Fibroblast of mammary gland (primary cell): ENCODE measurements at regions not wholly inside any gene's neighbourhood (a gene's known extent, or its start where the extent isn't known, plus 50 kb on each side); places are given as distances from the start of the nearest gene placed in this dataset.

Experiments
- DNase-seq: peaks from one replicate; pipeline ENCODE4 v3.0.0-alpha.2; 2010; ENCODE audit warnings: low read depth
- H3K4me3 ChIP-seq: 2 replicates; pipeline ENCODE4 v1.5.1; 2011; ENCODE audit warnings: low read depth, mild to moderate bottlenecking, low read length, moderate library complexity; ENCODE audit not compliant: control insufficient read depth
- TF ChIP-seq, protein P1 (sequence below): conservative IDR thresholded peaks from 2 replicates; pipeline ENCODE4 v1.5.1; 2011; ENCODE audit warnings: low read depth, low read length, inconsistent platforms; ENCODE audit not compliant: control insufficient read depth, insufficient read depth

DNA sequence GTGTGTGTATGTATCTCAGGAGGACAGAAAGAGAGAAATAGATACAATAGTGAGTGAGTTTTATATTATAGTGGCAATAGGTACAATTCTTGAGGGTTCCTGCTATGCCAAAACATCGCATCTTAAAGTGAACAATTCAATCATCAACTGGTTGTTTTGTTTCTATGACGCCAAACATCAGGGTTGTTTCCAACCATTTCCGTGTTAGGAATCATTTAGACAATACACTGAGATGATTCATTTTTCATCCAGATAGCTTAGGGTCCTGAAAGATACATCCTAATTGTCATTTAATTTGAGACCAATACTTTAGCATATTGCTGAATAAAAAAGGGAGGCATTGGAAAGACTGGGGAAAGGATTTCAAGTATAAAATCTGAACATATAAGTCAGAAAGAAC is 472.2 kb downstream of the MCTP2 start:
- TF ChIP-seq, protein P1, sequence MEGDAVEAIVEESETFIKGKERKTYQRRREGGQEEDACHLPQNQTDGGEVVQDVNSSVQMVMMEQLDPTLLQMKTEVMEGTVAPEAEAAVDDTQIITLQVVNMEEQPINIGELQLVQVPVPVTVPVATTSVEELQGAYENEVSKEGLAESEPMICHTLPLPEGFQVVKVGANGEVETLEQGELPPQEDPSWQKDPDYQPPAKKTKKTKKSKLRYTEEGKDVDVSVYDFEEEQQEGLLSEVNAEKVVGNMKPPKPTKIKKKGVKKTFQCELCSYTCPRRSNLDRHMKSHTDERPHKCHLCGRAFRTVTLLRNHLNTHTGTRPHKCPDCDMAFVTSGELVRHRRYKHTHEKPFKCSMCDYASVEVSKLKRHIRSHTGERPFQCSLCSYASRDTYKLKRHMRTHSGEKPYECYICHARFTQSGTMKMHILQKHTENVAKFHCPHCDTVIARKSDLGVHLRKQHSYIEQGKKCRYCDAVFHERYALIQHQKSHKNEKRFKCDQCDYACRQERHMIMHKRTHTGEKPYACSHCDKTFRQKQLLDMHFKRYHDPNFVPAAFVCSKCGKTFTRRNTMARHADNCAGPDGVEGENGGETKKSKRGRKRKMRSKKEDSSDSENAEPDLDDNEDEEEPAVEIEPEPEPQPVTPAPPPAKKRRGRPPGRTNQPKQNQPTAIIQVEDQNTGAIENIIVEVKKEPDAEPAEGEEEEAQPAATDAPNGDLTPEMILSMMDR, result no peak

DNA sequence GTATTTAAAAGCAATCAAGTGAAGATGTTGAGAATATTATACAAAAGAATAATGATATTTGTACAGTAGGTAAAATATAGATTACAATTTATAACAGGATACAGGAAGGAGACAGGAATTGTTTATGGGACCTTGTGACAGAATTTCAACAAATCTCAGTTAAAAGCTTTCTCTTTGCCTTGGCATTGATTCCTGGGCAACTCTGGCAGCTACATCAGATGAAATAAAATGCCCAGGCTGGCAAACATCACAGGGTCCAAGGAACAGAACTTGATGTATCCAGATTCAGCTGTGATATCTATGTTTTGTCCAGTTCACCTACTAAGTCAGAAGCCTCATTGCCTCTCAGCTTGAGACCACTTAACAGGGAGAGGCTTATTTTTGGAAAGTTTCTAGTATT is 473.1 kb downstream of the MCTP2 start:
- no peak overlapping the region for H3K4me3 ChIP-seq
- no peak for DNase-seq
- TF ChIP-seq, protein P1, result no peak

More for the DNA sequence above, 472.2 kb downstream of the MCTP2 start:
- DNase-seq, result no peak
- no peak overlapping the region for H3K4me3 ChIP-seq

DNA sequence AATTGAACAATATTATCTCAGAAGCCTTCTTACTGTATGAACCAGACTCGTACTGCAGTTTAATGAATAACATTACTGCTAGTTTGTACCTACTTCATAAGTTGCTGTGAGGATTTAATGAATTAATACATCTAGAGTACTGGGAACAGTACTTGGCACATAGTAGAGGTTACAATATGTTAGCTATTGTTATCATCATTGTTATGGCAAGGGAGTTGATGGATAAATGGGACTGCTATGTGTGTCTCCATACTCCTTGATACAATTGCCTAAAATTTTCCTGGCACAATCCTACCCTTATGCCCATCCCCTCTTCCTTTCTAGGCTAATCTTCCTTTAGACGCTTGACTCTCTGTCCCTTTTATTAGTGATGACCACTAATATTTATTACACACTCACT is 473.6 kb downstream of the MCTP2 start:
- DNase-seq, result no peak
- H3K4me3 ChIP-seq, result no peak overlapping the region
- TF ChIP-seq, protein P1, result no peak

DNA sequence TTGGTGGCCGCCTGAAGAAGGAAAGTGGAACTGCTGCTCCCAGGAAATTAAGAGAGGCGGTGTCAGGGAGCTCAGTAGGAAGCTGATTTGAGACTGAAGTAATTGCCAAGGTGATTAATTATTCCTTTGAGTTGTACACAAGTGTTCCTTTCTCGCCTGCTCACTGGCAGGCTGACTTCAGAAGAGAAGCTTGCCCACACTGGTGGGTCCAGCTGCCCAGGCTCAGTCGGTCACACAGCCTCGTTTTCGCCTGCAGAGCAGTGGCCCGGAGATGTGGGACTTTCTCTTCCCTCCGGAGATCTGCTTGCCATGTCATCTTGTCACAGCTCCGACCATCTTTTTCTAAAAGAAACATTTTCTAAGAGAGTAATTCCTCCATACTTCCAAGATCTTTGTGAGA is 478.0 kb downstream of the MCTP2 start:
- TF ChIP-seq, protein P1, result no peak
- DNase-seq, result no peak
- H3K4me3 ChIP-seq, result no peak overlapping the region

DNA sequence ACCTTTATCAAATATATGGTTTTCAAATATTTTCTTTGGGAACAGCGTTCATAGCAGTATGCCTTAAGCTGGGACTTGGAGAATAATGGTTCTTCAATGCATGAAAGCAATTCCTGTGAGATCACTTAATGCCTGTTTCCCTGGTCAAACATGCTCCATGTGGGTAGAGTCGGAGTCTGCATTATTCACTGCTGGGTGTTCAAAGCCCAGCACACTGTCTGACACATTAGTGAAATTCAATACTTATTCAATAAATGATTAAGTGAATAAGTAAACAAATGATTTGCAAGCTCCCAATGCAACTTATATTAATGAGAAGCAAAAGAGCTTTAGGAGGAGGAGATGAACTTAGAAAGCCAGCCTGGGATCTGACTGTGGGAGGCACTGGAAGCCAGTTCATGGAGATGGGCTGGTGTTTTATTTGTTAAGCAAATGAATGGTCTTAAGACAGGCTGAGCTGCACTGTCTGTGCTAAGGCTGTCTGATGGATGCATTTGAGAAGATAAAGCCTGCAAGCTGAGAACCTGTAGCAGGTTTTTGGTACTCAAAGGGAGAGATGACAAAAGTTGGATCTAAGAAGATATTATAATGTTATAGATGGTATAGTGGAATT is 490.8 kb downstream of the MCTP2 start:
- H3K4me3 ChIP-seq, result no peak overlapping the region
- TF ChIP-seq, protein P1, result no peak
- DNase-seq, result no peak

DNA sequence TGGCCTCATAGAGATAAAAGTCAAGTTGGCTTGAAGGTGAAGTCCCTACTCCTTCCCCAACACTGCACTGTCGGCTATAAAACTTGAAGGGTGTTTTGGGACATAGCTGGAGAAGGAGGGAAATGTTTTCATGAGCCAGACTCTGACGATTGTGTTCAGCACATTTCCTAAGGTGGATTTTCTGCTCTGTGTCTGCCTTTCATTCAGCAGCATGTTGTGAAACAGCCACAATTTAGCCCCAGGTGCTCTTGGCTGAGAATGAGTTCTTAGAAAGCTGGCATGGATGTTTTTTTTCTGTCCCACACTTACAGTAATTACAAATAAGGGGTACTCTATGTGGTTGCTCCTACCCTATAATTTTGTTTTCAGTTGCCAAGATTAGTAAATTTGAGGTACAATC is 492.4 kb downstream of the MCTP2 start:
- H3K4me3 ChIP-seq, result no peak overlapping the region
- TF ChIP-seq, protein P1, result no peak
- DNase-seq, result no peak

DNA sequence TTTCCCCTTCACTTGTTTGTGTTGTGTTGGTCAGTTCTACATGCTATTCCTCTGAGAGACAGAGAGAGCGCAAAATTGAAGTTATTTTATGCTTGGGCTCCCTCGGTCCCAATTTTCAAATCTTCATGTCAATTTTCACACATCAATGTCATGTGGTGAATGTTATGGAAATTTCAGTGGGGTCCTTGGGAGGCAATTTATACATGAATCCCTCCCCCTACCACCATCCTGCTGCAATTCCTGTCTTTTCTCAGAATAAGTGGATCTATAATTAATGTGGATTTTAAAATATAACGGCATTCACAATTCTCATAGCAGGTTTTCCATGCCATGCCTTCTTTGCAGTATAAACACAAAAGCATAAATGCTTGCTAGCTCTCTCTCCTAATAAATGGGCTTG is 499.9 kb downstream of the MCTP2 start:
- TF ChIP-seq, protein P1, result no peak
- DNase-seq, result no peak
- H3K4me3 ChIP-seq, result no peak overlapping the region
